H1 (cell line): ENCODE measurements at regions not wholly inside any gene's neighbourhood (a gene's known extent, or its start where the extent isn't known, plus 50 kb on each side); places are given as distances from the start of the nearest gene placed in this dataset.

Experiments used
- CTCF ChIA-PET: fragments of 300-600 bp; sonication (Branson Sonifier 250); formaldehyde crosslinking; loops from one replicate; lab custom pipeline; 2021; ENCODE audit not compliant: partially characterized antibody; lab: Charles Lee
- POLR2A ChIA-PET: fragments of 300-600 bp; sonication (Branson Sonifier 250); formaldehyde crosslinking; loops from one replicate; lab custom pipeline; 2021; ENCODE audit warnings: inconsistent platforms; ENCODE audit not compliant: partially characterized antibody; lab: Charles Lee
- DNase-seq, 2 experiments: peaks; one replicate each; pipeline versions ENCODE4 v3.0.0 to v3.0.0-alpha.2; 2010 to 2022; ENCODE audit warnings: low spot score in 2 of 2, low read depth in 1 of 2, mixed read lengths in 1 of 2
- FAIRE-seq: peaks from 2 replicates; lab custom pipeline; 2011; peaks lifted over from hg19 to GRCh38; lab: Jason Lieb, UNC
- H2AFZ ChIP-seq: 2 replicates; pipeline ENCODE4 v1.8.1; 2012; ENCODE audit warnings: low read length, inconsistent platforms
- H2AK5ac ChIP-seq: 2 replicates; pipeline ENCODE4 v1.6.1; 2013; ENCODE audit warnings: low read depth, low read length
- H2BK120ac ChIP-seq: replicated peaks from 2 replicates; pipeline ENCODE3; 2013; ENCODE audit warnings: low read depth, low read length, inconsistent platforms
- H2BK12ac ChIP-seq: 2 replicates; pipeline ENCODE4 v1.6.1; 2013; ENCODE audit warnings: low read depth, low read length
- H2BK15ac ChIP-seq: 2 replicates; pipeline ENCODE4 v1.6.1; 2013; ENCODE audit warnings: low read length
- H2BK20ac ChIP-seq: 2 replicates; pipeline ENCODE4 v1.6.1; 2013; ENCODE audit warnings: low read length
- H2BK5ac ChIP-seq: 2 replicates; pipeline ENCODE4 v1.6.1; 2013; ENCODE audit warnings: low read depth, low read length
- H3K14ac ChIP-seq: 2 replicates; pipeline ENCODE4 v1.6.1; 2013; ENCODE audit warnings: inconsistent platforms; ENCODE audit not compliant: insufficient read length
- H3K18ac ChIP-seq: 2 replicates; pipeline ENCODE4 v1.6.1; 2013; ENCODE audit warnings: low read length; ENCODE audit errors: extremely low read depth
- H3K23ac ChIP-seq: 2 replicates; pipeline ENCODE4 v1.6.1; 2013; ENCODE audit warnings: inconsistent platforms; ENCODE audit not compliant: insufficient read length
- H3K23me2 ChIP-seq: 2 replicates; pipeline ENCODE4 v1.6.1; 2013; ENCODE audit warnings: low read depth, low read length
- H3K27ac ChIP-seq: 2 replicates; pipeline ENCODE4 v1.6.1; 2011; ENCODE audit warnings: low read depth, low read length, inconsistent platforms
- H3K27me3 ChIP-seq, 4 experiments: replicated peaks in 1 of 4; 1 replicate in 1 of 4; 2 replicates in 3 of 4; pipeline versions ENCODE4 v1.6.1 to v1.8.1; 2011 to 2013; ENCODE audit warnings: low read length in 3 of 4, mild to moderate bottlenecking in 3 of 4, inconsistent platforms in 2 of 4, mixed read lengths in 2 of 4, moderate library complexity in 1 of 4; ENCODE audit not compliant: control insufficient read depth in 3 of 4, insufficient read depth in 3 of 4; ENCODE audit errors: extremely low read depth in 1 of 4
- H3K36me3 ChIP-seq, 4 experiments: 2 replicates each; pipeline versions ENCODE4 v1.6.1 to v1.8.1; 2011 to 2013; ENCODE audit warnings: mild to moderate bottlenecking in 4 of 4, low read length in 3 of 4, moderate library complexity in 2 of 4, control low read depth in 1 of 4, inconsistent platforms in 1 of 4; ENCODE audit not compliant: insufficient read depth in 4 of 4, control insufficient read depth in 2 of 4
- H3K4ac ChIP-seq: replicated peaks from 2 replicates; pipeline ENCODE3; 2013; ENCODE audit warnings: low read length, low read depth, mixed read lengths, inconsistent platforms; ENCODE audit not compliant: insufficient read length
- H3K4me1 ChIP-seq, 4 experiments: replicated peaks in 1 of 4; 1 replicate in 1 of 4; 2 replicates in 3 of 4; pipeline versions ENCODE4 v1.6.1 to v1.8.1; 2011 to 2013; ENCODE audit warnings: low read length in 3 of 4, inconsistent platforms in 2 of 4, mixed read lengths in 1 of 4; ENCODE audit not compliant: insufficient read depth in 4 of 4, control insufficient read depth in 3 of 4
- H3K4me2 ChIP-seq, 2 experiments: 2 replicates each; pipeline versions ENCODE4 v1.6.1 to v1.8.1; 2011 to 2013; ENCODE audit warnings: low read depth in 2 of 2, low read length in 2 of 2, control low read depth in 1 of 2, inconsistent platforms in 1 of 2, mild to moderate bottlenecking in 1 of 2; ENCODE audit not compliant: insufficient read depth in 1 of 2
- H3K4me3 ChIP-seq, 4 experiments: fragments of 200-600, 300-600 bp in 1 of 4; sonication (generic), shearing (Covaris generic), sonication (Bioruptor Twin) in 1 of 4; 2 replicates each; pipeline versions ENCODE4 v1.5.1 to v1.8.1; 2011 to 2016; ENCODE audit warnings: low read length in 4 of 4, low read depth in 3 of 4, control low read depth in 2 of 4, inconsistent platforms in 2 of 4, mild to moderate bottlenecking in 2 of 4, mixed read lengths in 1 of 4, moderate library complexity in 1 of 4; ENCODE audit not compliant: insufficient read depth in 2 of 4; ENCODE audit errors: extremely low read depth in 1 of 4
- H3K56ac ChIP-seq: replicated peaks from 2 replicates; pipeline ENCODE3; 2013; ENCODE audit warnings: low read depth, mild to moderate bottlenecking, mixed read lengths, low read length, inconsistent platforms; ENCODE audit not compliant: insufficient read length
- H3K79me1 ChIP-seq: 2 replicates; pipeline ENCODE4 v1.6.1; 2013; ENCODE audit warnings: low read depth, low read length, control low read depth
- H3K79me2 ChIP-seq, 2 experiments: 2 replicates each; pipeline versions ENCODE4 v1.6.1 to v1.8.1; 2012 to 2013; ENCODE audit warnings: low read length in 2 of 2, mild to moderate bottlenecking in 2 of 2, inconsistent platforms in 1 of 2; ENCODE audit not compliant: insufficient read depth in 2 of 2, control insufficient read depth in 1 of 2
- H3K9ac ChIP-seq, 4 experiments: replicated peaks in 1 of 4; 1 replicate in 1 of 4; 2 replicates in 3 of 4; pipeline versions ENCODE4 v1.6.1 to v1.8.1; 2011 to 2013; ENCODE audit warnings: low read depth in 3 of 4, low read length in 3 of 4, control low read depth in 2 of 4, mild to moderate bottlenecking in 2 of 4, moderate library complexity in 2 of 4, inconsistent platforms in 1 of 4; ENCODE audit errors: extremely low read depth in 1 of 4
- H3K9me3 ChIP-seq, 2 experiments: 2 replicates each; pipeline versions ENCODE4 v1.6.1 to v1.8.1; 2012 to 2013; ENCODE audit warnings: mild to moderate bottlenecking in 2 of 2, moderate library complexity in 2 of 2, control low read depth in 1 of 2, inconsistent platforms in 1 of 2, low read depth in 1 of 2, low read length in 1 of 2, mixed read lengths in 1 of 2; ENCODE audit not compliant: insufficient read depth in 2 of 2
- H4K20me1 ChIP-seq, 2 experiments: replicated peaks in 1 of 2; 2 replicates each; pipeline versions ENCODE3 to v1.8.1; 2011 to 2013; ENCODE audit warnings: inconsistent platforms in 2 of 2, low read length in 2 of 2, mild to moderate bottlenecking in 1 of 2; ENCODE audit not compliant: insufficient read depth in 2 of 2, control insufficient read depth in 1 of 2
- H4K5ac ChIP-seq: 2 replicates; pipeline ENCODE4 v1.6.1; 2013; ENCODE audit warnings: low read length, low read depth, mixed read lengths, inconsistent platforms; ENCODE audit not compliant: insufficient read length
- H4K8ac ChIP-seq: 2 replicates; pipeline ENCODE4 v1.8.0; 2013; ENCODE audit warnings: mild to moderate bottlenecking, moderate library complexity, low read length, inconsistent platforms; ENCODE audit not compliant: insufficient read depth; ENCODE audit errors: extremely low read depth
- H4K91ac ChIP-seq: replicated peaks from 2 replicates; pipeline ENCODE3; 2013; ENCODE audit warnings: low read length, mixed read lengths, inconsistent platforms; ENCODE audit not compliant: insufficient read length
- EZH2 ChIP-seq: fragments of 200-600 bp; sonication (generic); IDR thresholded peaks from 2 replicates; pipeline ENCODE4 v1.7.1; 2012; ENCODE audit warnings: low read depth, mild to moderate bottlenecking, moderate library complexity, low read length, inconsistent platforms; ENCODE audit not compliant: severe bottlenecking
- NRF1 ChIP-seq: IDR thresholded peaks from 2 replicates; pipeline ENCODE4 v1.6.1; 2011; ENCODE audit warnings: mild to moderate bottlenecking, low read depth, low read length, improper control_type of control experiment
- RXRA ChIP-seq: IDR thresholded peaks from 2 replicates; pipeline ENCODE4 v1.6.1; 2011; ENCODE audit warnings: low read depth, mild to moderate bottlenecking, low read length, moderate library complexity; ENCODE audit not compliant: insufficient read depth
- SIRT6 ChIP-seq: IDR thresholded peaks from one replicate; pipeline ENCODE4 v1.7.1; 2012; ENCODE audit warnings: low read length, inconsistent platforms
- SP2 ChIP-seq: IDR thresholded peaks from 2 replicates; pipeline ENCODE4 v1.6.1; 2012; ENCODE audit warnings: mild to moderate bottlenecking, low read length, inconsistent platforms
- WGBS, 2 experiments: shearing (Covaris generic) in 1 of 2; methylation state at CpG; one replicate each; pipeline versions ENCODE4 v1.1.6 to v1.1.7; 2013 to 2015; ENCODE audit warnings: low lambda C conversion rate in 2 of 2, mixed read lengths in 2 of 2, inconsistent platforms in 1 of 2, low coverage in 1 of 2, missing lambda C conversion rate in 1 of 2; ENCODE audit not compliant: insufficient replicate concordance in 2 of 2, insufficient coverage in 1 of 2, insufficient read length in 1 of 2; ENCODE audit errors: extremely low coverage in 1 of 2, missing lambda C conversion rate in 1 of 2; 5-methylcytosine and 5-hydroxymethylcytosine counted together
- TF ChIP-seq, protein P1 (sequence below): IDR thresholded peaks from 2 replicates; pipeline ENCODE4 v1.6.1; 2011; ENCODE audit warnings: low read length, improper control_type of control experiment

DNA sequence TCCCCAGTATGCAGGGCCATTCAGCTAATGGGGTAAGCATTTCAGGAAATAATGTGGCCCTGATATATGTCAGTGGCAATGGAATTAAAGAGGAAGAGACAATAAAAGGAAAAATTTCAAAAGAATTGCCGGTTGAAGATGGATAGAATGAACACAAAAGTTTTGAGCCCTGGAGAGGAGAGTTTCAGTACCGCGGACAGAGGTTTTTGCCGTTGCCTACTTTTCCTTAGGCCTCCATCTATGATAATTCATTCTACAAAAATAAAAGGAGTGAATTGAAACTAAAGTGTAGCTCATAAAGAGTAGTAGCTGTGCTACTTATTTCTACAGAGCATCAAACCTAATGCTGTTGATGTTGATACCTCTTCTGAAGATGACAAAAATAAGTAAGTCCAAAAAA is 140.7 kb downstream of the RNASET2 start:
- WGBS, 2 experiments, result 83% methylated on average over 4 of the region's 4 CpGs; no CpG with 5 or more reads in 1 of the 2 experiments
- FAIRE-seq, result peak; percentile 57

More for the DNA sequence above, 140.7 kb downstream of the RNASET2 start:
- Histone ChIP-seq H3K23me2 (no peaks in the 10 kb centered on the region), H3K27me3 (no peaks in the 10 kb centered on the region), H4K8ac (no peak overlapping the region), H3K9ac (no peak overlapping the region), H3K4me2 (no peak overlapping the region), H2AFZ (no peak overlapping the region), H3K4me1 (no peaks in the 10 kb centered on the region), H3K9me3 (no peaks in the 10 kb centered on the region), H3K18ac (no peak overlapping the region), H4K20me1 (no peaks in the 10 kb centered on the region), H4K5ac (no peak overlapping the region), H3K79me1 (no peaks in the 10 kb centered on the region), H3K79me2 (no peaks in the 10 kb centered on the region), H3K27ac (no peak overlapping the region), H2BK12ac (no peak overlapping the region), H3K36me3 (no peaks in the 10 kb centered on the region), H2AK5ac (no peak overlapping the region), H3K56ac (no peak overlapping the region), H2BK120ac (no peak overlapping the region), H2BK5ac (no peak overlapping the region), H3K4ac (no peak overlapping the region), H3K23ac (no peak overlapping the region), H3K4me3 (no peak overlapping the region), H2BK20ac (no peak overlapping the region), H2BK15ac (no peak overlapping the region), H3K14ac (no peak overlapping the region), H4K91ac (no peak overlapping the region)
- POLR2A ChIA-PET, result no interaction called here
- TF ChIP-seq EZH2 (no peak), RXRA (no peak), SIRT6 (no peak), NRF1 (no peak), SP2 (no peak)
- TF ChIP-seq, protein P1, sequence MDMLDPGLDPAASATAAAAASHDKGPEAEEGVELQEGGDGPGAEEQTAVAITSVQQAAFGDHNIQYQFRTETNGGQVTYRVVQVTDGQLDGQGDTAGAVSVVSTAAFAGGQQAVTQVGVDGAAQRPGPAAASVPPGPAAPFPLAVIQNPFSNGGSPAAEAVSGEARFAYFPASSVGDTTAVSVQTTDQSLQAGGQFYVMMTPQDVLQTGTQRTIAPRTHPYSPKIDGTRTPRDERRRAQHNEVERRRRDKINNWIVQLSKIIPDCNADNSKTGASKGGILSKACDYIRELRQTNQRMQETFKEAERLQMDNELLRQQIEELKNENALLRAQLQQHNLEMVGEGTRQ, result no peak
- no peak for DNase-seq
- CTCF ChIA-PET, result interaction anchor here (0.5 to 1.2 kb wide), 3 partner anchors 41 to 135 kb away, joined by 3 read pairs; no protein-coding TSS in a partner anchor
